Stomach (tissue), 8 donors: ENCODE measurements at regions not wholly inside any gene's neighbourhood (a gene's known extent, or its start where the extent isn't known, plus 50 kb on each side); places are given as distances from the start of the nearest gene placed in this dataset.

Source experiments
- DNase-seq, 2 donors: peaks; one replicate each; pipeline versions ENCODE4 v3.0.0 to v3.0.0-alpha.2; 2013 to 2019
- H3K27ac ChIP-seq, 5 donors: fragments of 200-600 bp in 4 of 5; sonication (generic) in 4 of 5; one replicate each; pipeline ENCODE4 v1.5.1; 2013 to 2019; ENCODE audit warnings: mild to moderate bottlenecking in 1 of 5, moderate library complexity in 1 of 5
- H3K27me3 ChIP-seq, 3 donors: fragments of 200-600 bp; sonication (generic); one replicate each; pipeline ENCODE4 v1.5.1; 2017 to 2019; ENCODE audit warnings: mixed run types in 1 of 3
- H3K36me3 ChIP-seq, 4 donors: fragments of 200-600 bp; sonication (generic); 1 replicate in 3 of 4; 2 replicates in 1 of 4; pipeline ENCODE4 v1.5.1; 2016 to 2019
- H3K4me1 ChIP-seq, 4 donors: fragments of 200-600 bp; sonication (generic); one replicate each; pipeline ENCODE4 v1.5.1; 2016 to 2019
- H3K4me3 ChIP-seq, 4 donors: fragments of 200-600 bp; sonication (generic) in 3 of 4; one replicate each; pipeline ENCODE4 v1.5.1; 2016 to 2019; ENCODE audit warnings: mild to moderate bottlenecking in 1 of 4
- H3K9me3 ChIP-seq, 4 donors: fragments of 200-600 bp; sonication (generic); one replicate each; pipeline ENCODE4 v1.5.1; 2016 to 2019
- EP300 ChIP-seq: sonication (generic); formaldehyde crosslinking; IDR thresholded peaks from one replicate; pipeline ENCODE4 v1.6.1; 2017; ENCODE audit warnings: antibody characterized with exemption
- POLR2A ChIP-seq, 4 donors: fragments of 450-650 bp; IDR thresholded peaks; one replicate each; pipeline ENCODE4 v1.6.1; 2016; ENCODE audit warnings: antibody characterized with exemption in 4 of 4, control low read depth in 2 of 4, mild to moderate bottlenecking in 1 of 4, moderate library complexity in 1 of 4
- POLR2AphosphoS5 ChIP-seq, 3 donors: sonication (generic); formaldehyde crosslinking; IDR thresholded peaks; one replicate each; pipeline ENCODE4 v1.6.1; 2016; ENCODE audit warnings: antibody characterized with exemption in 3 of 3
- WGBS, 5 donors: extraction: QIAGEN DNeasy Blood & Tissue Kit in 3 of 5; methylation state at CpG; one replicate each; pipeline versions ENCODE4 v1.1.5 to v1.1.7; 2013 to 2018; 5-methylcytosine and 5-hydroxymethylcytosine counted together
- intact Hi-C: fragments of 100-400 bp; cut with DNase I; formaldehyde crosslinking; loops from one replicate; pipeline ENCODE4 v1.15.1; 2023; ENCODE audit warnings: low total_unique reads
- TF ChIP-seq, protein P1 (sequence below), 7 experiments: fragments of 450-650 bp in 4 of 7; fragments of 200-600 bp in 3 of 7; sonication (generic) in 3 of 7; IDR thresholded peaks; one replicate each; pipeline ENCODE4 v1.5.1; 2016 to 2019; ENCODE audit warnings: antibody characterized with exemption in 7 of 7, control low read depth in 2 of 7, mild to moderate bottlenecking in 1 of 7
- donor health status: healthy with polysubstance abuse.
- donor health status: Bipolar disorder and iron deficiency.
- donor health status: healthy.

DNA sequence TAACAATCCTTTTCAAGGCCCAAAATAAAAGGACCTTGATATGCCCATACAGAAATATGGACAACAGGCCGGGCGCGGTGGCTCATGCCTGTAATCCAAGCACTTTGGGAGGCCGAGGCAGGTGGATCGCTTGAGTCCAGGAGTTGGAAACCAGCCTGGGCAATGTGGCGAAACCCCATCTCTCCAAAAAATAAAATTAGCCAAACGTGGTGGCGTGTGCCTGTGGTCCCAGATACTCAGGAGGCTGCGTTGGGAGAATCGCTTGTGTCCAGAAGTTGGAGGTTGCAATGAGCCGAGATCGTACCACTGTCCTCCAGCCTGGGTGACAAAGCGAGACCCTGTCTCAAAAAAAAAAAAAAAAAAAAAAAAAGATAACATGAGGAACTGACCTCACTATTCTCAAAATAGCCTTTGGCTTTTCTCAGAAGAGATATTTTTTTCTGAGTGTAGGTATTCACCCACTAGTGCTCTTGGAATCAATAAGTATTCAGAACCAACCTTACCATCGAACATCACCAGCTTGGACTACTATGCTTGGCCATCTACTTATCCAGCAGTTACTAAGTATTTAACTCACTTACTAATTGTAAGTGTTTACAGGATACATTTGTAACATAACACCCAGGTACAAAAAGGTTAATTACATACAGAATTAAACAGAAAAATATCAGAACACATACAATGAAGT lies 99.2 kb downstream of the OR2B2 start:
- Histone ChIP-seq H3K36me3 (no peaks in the 10 kb centered on the region), H3K27me3 (peaks cover 0 to 26% (median 0%) of the 10 kb centered on the region in 3 donors), H3K9me3 (no peaks in the 10 kb centered on the region), H3K4me3 (no peak overlapping the region), H3K27ac (no peak overlapping the region), H3K4me1 (peaks cover 0 to 44% (median 22%) of the 10 kb centered on the region in 4 donors)
- DNase-seq, result no peak
- 90 to 92% (median 92%) methylated on average over 14 of the region's 14 CpGs for WGBS, 5 donors
- TF ChIP-seq POLR2AphosphoS5 (IDR thresholded peaks at IDR 0.05) (no peak), EP300 (no peak), POLR2A (IDR thresholded peaks at IDR 0.05) (no peak)
- TF ChIP-seq, protein P1, sequence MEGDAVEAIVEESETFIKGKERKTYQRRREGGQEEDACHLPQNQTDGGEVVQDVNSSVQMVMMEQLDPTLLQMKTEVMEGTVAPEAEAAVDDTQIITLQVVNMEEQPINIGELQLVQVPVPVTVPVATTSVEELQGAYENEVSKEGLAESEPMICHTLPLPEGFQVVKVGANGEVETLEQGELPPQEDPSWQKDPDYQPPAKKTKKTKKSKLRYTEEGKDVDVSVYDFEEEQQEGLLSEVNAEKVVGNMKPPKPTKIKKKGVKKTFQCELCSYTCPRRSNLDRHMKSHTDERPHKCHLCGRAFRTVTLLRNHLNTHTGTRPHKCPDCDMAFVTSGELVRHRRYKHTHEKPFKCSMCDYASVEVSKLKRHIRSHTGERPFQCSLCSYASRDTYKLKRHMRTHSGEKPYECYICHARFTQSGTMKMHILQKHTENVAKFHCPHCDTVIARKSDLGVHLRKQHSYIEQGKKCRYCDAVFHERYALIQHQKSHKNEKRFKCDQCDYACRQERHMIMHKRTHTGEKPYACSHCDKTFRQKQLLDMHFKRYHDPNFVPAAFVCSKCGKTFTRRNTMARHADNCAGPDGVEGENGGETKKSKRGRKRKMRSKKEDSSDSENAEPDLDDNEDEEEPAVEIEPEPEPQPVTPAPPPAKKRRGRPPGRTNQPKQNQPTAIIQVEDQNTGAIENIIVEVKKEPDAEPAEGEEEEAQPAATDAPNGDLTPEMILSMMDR (IDR thresholded peaks at IDR 0.05), result no peak
- intact Hi-C loops, result no loop called here

DNA sequence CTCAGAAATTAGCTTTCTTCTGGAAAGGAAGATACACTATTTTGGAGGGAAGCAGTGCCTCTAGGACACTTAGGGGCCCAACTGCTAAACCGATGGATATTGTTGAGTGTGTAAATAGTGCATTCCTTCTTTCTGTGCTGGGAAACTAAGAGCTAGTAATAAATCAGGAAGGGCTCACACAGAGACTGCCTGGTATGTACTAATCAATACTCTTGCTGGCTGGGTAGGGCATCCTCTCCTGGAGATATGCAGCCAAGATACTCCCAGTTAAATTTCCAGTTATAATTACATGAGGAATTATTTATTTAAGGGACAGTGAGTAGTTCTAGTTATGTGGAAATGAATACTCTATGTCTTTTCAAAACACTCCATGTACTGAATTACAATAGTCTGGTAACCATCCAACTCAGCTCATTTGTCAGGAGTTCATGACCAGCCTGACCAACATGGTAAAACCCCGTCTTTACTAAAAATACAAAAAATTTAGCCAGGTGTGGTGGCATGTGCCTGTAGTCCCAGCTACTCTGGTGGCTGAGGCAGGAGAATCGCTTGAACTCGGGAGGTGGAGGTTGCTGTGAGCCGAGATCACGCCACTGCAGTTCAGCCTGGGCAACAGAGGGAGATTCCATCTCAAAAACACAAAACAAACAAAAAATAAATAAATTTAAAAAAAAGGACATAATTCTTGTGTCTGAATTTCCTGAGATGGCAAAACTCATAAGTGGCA lies 100.0 kb downstream of the OR2B2 start:
- H3K27me3 ChIP-seq, result peaks cover 0 to 19% (median 0%) of the 10 kb centered on the region in 3 donors
- H3K27ac ChIP-seq, result no peak overlapping the region
- TF ChIP-seq, protein P1 (IDR thresholded peaks at IDR 0.05), result no peak
- TF ChIP-seq EP300 (no peak), POLR2AphosphoS5 (IDR thresholded peaks at IDR 0.05) (no peak), POLR2A (IDR thresholded peaks at IDR 0.05) (no peak)
- no peaks in the 10 kb centered on the region for H3K9me3 ChIP-seq
- DNase-seq, result no peak
- H3K4me1 ChIP-seq, result peaks cover 0 to 46% (median 24%) of the 10 kb centered on the region in 4 donors
- H3K36me3 ChIP-seq, result no peaks in the 10 kb centered on the region
- 80 to 86% (median 84%) methylated on average over 6 of the region's 6 CpGs for WGBS, 5 donors
- H3K4me3 ChIP-seq, result no peak overlapping the region
- intact Hi-C loops, result no loop called here

DNA sequence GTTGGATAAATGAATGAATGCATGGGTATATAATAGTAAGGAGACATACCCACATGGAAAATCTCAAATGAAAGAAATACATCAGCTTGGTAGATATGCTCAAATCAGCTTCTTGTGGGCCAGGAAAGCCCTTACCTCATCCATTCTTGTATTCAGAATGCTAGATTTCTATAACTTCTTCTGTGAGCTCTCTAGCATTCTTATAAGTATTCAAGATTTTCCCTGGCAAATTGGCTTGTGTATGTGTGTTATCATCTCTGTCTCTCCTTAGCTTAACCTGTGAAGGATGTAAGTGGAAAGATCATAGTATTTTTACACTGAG lies 100.8 kb downstream of the OR2B2 start:
- Histone ChIP-seq H3K4me1 (peaks cover 0 to 55% (median 32%) of the 10 kb centered on the region in 4 donors), H3K9me3 (no peaks in the 10 kb centered on the region), H3K36me3 (no peaks in the 10 kb centered on the region), H3K27me3 (peaks cover 0 to 20% (median 0%) of the 10 kb centered on the region in 3 donors), H3K4me3 (no peak overlapping the region), H3K27ac (peak overlapping the region in 3 of 5 donors; percentile 88 to 95 (median 94))
- intact Hi-C loops, result no loop called here
- TF ChIP-seq, protein P1 (IDR thresholded peaks at IDR 0.05), result no peak
- TF ChIP-seq EP300 (no peak), POLR2A (IDR thresholded peaks at IDR 0.05) (no peak), POLR2AphosphoS5 (IDR thresholded peaks at IDR 0.05) (no peak)
- no peak for DNase-seq

DNA sequence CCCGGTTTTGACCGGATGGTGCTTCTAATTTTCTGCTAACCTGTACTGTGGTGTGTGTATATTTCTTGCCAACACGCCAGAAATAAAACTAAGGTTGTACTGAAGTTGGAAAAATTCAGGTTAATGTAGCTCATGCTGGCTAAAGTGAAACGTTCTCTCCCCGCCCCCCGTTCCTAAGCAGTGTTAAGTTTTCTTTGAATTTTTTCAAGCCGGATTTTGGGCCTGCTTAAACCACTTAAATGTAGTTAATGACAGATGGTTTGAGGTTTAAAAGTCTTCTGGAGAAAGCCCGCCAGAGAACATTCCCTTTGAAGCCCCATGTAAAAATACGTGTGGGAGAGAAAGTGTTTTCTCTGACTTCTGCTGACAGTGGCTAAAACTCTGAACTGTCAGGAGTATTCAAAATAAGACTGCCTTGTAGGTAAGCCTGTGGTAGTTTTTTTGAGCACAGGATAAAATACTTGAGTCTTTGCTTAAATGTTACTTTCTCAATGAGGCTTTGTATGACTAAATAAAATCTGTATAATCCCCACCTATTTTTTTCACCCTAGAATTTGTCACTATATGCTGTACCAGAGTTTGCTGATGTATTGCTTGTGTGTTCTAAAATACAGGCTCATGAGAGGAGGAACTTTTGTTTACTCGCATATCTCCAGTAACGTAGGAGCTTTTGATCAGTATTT lies 101.3 kb downstream of the OR2B2 start:
- DNase-seq, result no peak
- H3K9me3 ChIP-seq, result no peaks in the 10 kb centered on the region
- no peaks in the 10 kb centered on the region for H3K36me3 ChIP-seq
- H3K27me3 ChIP-seq, result peaks cover 0 to 18% (median 0%) of the 10 kb centered on the region in 3 donors
- H3K4me1 ChIP-seq, result peaks cover 0 to 55% (median 32%) of the 10 kb centered on the region in 4 donors
- TF ChIP-seq EP300, result no peak
- no peak for TF ChIP-seq POLR2A (IDR thresholded peaks at IDR 0.05)
- TF ChIP-seq, protein P1 (IDR thresholded peaks at IDR 0.05), result no peak
- TF ChIP-seq POLR2AphosphoS5 (IDR thresholded peaks at IDR 0.05), result no peak
- intact Hi-C loops, result no loop called here
- H3K27ac ChIP-seq, result peak overlapping the region in 4 of 5 donors; percentile 83 to 95 (median 91)
- H3K4me3 ChIP-seq, result peak overlapping the region; percentile 48 to 63 (median 58)
- 20 to 28% (median 24%) methylated on average over 11 of the region's 11 CpGs for WGBS, 5 donors
